ENCODE measurements at regions not wholly inside any gene's neighbourhood (a gene's known extent, or its start where the extent isn't known, plus 50 kb on each side); places are given as distances from the start of the nearest gene placed in this dataset.

- TF ChIP-seq CTCF (IDR thresholded peaks at IDR 0.05; ENCODE audit: low read length) (no peak), EZH2 (IDR thresholded peaks at IDR 0.05; ENCODE audit: borderline replicate concordance, low read length) (no peak)
These were observed 283.0 kb downstream of the LRRIQ3 start for GRCh38 chr1:73914951-73915350.

Measured in OCI-LY1 (cell line).